Adrenal gland (tissue), 9 donors: ENCODE measurements at regions not wholly inside any gene's neighbourhood (a gene's known extent, or its start where the extent isn't known, plus 50 kb on each side); places are given as distances from the start of the nearest gene placed in this dataset.

Source experiments
- DNase-seq, 7 donors: peaks; one replicate each; pipeline ENCODE4 v3.0.0-alpha.2; 2019 to 2020
- H3K27ac ChIP-seq, 5 donors: fragments of 200-600 bp; sonication (generic) in 4 of 5; 1 replicate in 3 of 5; 2 replicates in 2 of 5; pipeline versions ENCODE4 v1.5.1 to v1.8.0; 2016 to 2020; ENCODE audit warnings: mild to moderate bottlenecking in 1 of 5
- H3K27me3 ChIP-seq: fragments of 200-600 bp; 2 replicates; pipeline ENCODE4 v1.8.0; 2021
- H3K36me3 ChIP-seq, 2 donors: fragments of 200-600 bp; replicated peaks in 1 of 2; 1 replicate in 1 of 2; 2 replicates in 1 of 2; pipeline versions ENCODE4 v1.5.1 to v1.8.0; 2018 to 2022
- H3K4me1 ChIP-seq, 2 donors: fragments of 200-600 bp; replicated peaks in 1 of 2; 1 replicate in 1 of 2; 2 replicates in 1 of 2; pipeline versions ENCODE4 v1.5.1 to v1.8.0; 2018 to 2021
- H3K4me3 ChIP-seq, 4 donors: fragments of 200-600 bp; sonication (generic) in 3 of 4; one replicate each; pipeline ENCODE4 v1.5.1; 2016 to 2018
- H3K9me3 ChIP-seq, 3 donors: fragments of 200-600 bp; sonication (generic) in 1 of 3; replicated peaks in 1 of 3; 1 replicate in 2 of 3; 2 replicates in 1 of 3; pipeline versions ENCODE4 v1.5.1 to v1.8.0; 2016 to 2021
- CTCF ChIP-seq, 6 experiments: fragments of 450-650 bp in 4 of 6; fragments of 200-600 bp in 2 of 6; sonication (generic) in 1 of 6; IDR thresholded peaks; 1 replicate in 5 of 6; 2 replicates in 1 of 6; pipeline versions ENCODE4 v1.5.1 to v1.8.0; 2016 to 2021; ENCODE audit warnings: antibody characterized with exemption in 6 of 6, mild to moderate bottlenecking in 2 of 6, moderate library complexity in 1 of 6
- POLR2A ChIP-seq, 2 donors: fragments of 450-650 bp; IDR thresholded peaks; one replicate each; pipeline ENCODE4 v1.6.1; 2017; ENCODE audit warnings: antibody characterized with exemption in 2 of 2, mild to moderate bottlenecking in 2 of 2, moderate library complexity in 1 of 2
- WGBS, 4 donors: extraction: QIAGEN DNeasy Blood & Tissue Kit in 2 of 4; methylation state at CpG; one replicate each; pipeline versions ENCODE4 v1.1.5 to v1.1.7; 2013 to 2017; 5-methylcytosine and 5-hydroxymethylcytosine counted together
- intact Hi-C, 2 donors: fragments of 100-400 bp; cut with DNase I; formaldehyde crosslinking; loops; one replicate each; pipeline versions ENCODE4 v1.14.1 to v1.15.0; 2022 to 2023
- donor health status: healthy with polysubstance abuse.
- donor health status: Bipolar disorder and iron deficiency.
- donor health status: DM: yes; HTN: yes; CAD: no.
- donor health status: DM: no; HTN: no; CAD: no.
- donor health status: DM: no; HTN: no; CAD: no.

GRCh38 chr11:92790366-92790765 lies 179.1 kb upstream of the MTNR1B start:
- Histone ChIP-seq H3K27me3 (no peaks in the 10 kb centered on the region), H3K36me3 (no peaks in the 10 kb centered on the region), H3K9me3 (no peaks in the 10 kb centered on the region), H3K27ac (no peak overlapping the region), H3K4me3 (no peak overlapping the region), H3K4me1 (no peaks in the 10 kb centered on the region)
- TF ChIP-seq POLR2A (IDR thresholded peaks at IDR 0.05), result no peak
- TF ChIP-seq CTCF (IDR thresholded peaks at IDR 0.05), result no peak
- intact Hi-C loops, result no loop called here
- DNase-seq, result no peak
- WGBS, 4 donors, result 50 to 62% (median 62%) methylated on average over 1 of the region's 1 CpG

DNA sequence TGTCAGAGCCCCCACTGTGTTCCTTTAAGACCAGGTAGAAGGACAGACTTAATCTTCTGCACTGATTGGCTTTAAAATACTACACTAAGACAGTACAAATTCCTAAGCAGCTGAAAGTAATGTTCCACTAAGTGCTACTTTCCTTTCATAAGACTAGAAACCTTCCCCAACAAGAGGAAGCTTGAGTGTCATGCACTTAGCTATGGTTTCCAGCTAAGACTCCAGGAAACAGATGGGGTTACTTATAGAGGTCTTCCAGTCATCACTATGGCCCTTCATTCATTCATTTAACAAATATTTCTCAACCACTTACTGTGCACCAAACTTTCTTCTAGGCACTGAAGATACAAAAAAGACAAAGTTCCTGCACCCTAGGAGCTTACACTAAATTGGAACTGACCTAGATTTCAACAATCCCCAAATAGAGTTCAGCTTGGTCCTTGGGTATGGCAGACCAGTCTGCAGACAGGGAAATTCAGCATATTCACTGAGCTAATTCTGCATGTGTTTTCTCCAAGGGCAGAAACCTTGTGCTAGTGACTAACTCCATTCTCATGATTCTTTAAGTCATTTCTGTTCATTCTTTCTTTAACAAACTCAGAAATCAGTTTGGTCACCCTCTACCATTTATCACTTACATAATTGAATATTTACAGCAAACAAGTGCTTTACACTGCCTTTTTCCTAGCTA lies 178.4 kb upstream of the MTNR1B start:
- no peak overlapping the region for H3K27ac ChIP-seq
- H3K4me3 ChIP-seq, result no peak overlapping the region
- TF ChIP-seq POLR2A (IDR thresholded peaks at IDR 0.05), result no peak
- TF ChIP-seq CTCF (IDR thresholded peaks at IDR 0.05), result no peak
- no peaks in the 10 kb centered on the region for H3K9me3 ChIP-seq
- intact Hi-C loops, result no loop called here
- no peaks in the 10 kb centered on the region for H3K4me1 ChIP-seq
- DNase-seq, result no peak
- no peaks in the 10 kb centered on the region for H3K36me3 ChIP-seq
- no peaks in the 10 kb centered on the region for H3K27me3 ChIP-seq

DNA sequence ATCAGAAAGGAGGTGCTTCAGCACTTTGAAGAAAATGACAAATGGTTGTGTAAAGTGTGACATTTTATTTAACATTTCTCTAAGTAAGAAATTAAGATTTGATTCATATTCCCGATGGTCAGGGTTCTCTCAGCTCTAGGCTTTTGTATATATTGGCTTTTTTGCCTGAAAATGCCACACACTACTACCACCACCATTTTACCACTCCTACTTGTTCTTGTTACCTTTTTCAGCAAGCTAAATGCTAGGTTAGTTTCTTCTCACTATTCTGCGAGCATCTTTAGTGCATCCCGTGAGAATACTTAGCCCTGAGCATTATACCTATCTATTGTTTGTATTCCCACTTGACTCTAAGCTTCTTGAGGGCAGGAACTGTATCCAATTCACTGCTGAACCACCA lies 177.6 kb upstream of the MTNR1B start:
- Histone ChIP-seq H3K4me1 (no peaks in the 10 kb centered on the region), H3K4me3 (no peak overlapping the region), H3K27me3 (no peaks in the 10 kb centered on the region), H3K36me3 (no peaks in the 10 kb centered on the region), H3K27ac (no peak overlapping the region), H3K9me3 (no peaks in the 10 kb centered on the region)
- TF ChIP-seq CTCF (IDR thresholded peaks at IDR 0.05) (no peak), POLR2A (IDR thresholded peaks at IDR 0.05) (no peak)
- no peak for DNase-seq
- intact Hi-C loops, result no loop called here
- WGBS, 4 donors, result 83 to 89% (median 86%) methylated on average over 3 of the region's 3 CpGs

DNA sequence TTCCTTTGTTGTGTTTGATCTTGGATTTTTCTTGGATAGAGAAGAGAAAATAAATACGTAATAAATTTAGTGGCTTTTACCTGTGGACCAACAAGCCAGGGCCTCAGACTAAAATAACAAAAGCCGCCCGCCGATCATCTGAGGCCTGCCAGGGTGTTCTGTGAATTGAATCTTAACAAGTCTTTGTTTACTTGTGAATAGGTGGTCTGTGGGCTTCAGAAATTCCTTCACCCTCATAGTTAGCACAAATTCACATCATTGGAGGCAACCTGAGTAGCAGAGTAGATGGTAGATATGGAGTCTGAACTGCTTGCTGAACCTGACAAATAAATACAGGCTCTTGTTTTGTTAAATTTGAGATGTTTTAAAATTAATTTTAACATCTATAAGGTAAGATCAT lies 176.3 kb upstream of the MTNR1B start:
- Histone ChIP-seq H3K9me3 (no peaks in the 10 kb centered on the region), H3K36me3 (no peaks in the 10 kb centered on the region), H3K4me3 (no peak overlapping the region), H3K27me3 (no peaks in the 10 kb centered on the region), H3K27ac (no peak overlapping the region), H3K4me1 (no peaks in the 10 kb centered on the region)
- intact Hi-C loops, result no loop called here
- TF ChIP-seq POLR2A (IDR thresholded peaks at IDR 0.05) (no peak), CTCF (IDR thresholded peaks at IDR 0.05) (no peak)
- WGBS, 4 donors, result 85 to 89% (median 88%) methylated on average over 4 of the region's 4 CpGs
- no peak for DNase-seq
